Activated effector memory CD4-positive, alpha-beta T cell treated with Interleukin-2 at 50 U/mL for 16 hours (primary cell): ENCODE measurements at regions not wholly inside any gene's neighbourhood (a gene's known extent, or its start where the extent isn't known, plus 50 kb on each side); places are given as distances from the start of the nearest gene placed in this dataset.

Source experiments
- DNase-seq: peaks from one replicate; pipeline ENCODE4 v3.0.0-alpha.2; 2020

DNA sequence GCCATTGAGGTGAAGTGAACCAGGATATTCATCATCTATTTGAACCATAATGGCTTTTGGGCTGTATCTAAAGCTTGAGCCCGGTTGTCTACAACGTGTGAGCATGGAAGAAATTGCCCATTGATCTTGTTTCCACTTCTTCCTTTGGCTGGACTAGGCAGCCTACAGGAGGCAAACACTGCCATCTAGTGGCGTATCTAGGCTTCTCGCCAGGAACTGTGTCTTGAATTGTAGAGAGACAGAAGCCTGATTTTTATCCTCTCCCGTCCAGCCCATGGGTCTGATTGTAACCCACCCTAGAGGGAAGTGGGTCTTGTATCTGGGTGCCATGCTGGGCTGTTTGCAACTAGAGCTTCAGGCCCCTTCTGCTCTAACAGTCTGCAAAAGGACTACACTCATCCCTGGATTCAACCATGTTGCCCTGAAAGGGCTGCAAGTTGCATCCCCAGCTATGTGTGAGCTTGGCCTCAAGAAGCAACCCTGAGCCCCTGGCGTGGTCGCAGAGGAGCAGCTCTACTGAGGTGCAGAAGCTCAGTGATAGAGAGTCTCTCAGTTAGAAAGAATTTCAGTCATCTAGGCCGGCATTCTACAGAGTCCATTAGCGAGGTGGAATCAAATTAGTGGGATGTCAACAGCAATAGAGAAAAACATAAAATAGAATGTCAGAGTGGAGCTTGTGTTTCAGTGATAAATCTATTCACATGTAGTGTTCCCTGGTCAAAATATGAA, 170.2 kb upstream of the UMPS start:
- peak; percentile 24 for DNase-seq

DNA sequence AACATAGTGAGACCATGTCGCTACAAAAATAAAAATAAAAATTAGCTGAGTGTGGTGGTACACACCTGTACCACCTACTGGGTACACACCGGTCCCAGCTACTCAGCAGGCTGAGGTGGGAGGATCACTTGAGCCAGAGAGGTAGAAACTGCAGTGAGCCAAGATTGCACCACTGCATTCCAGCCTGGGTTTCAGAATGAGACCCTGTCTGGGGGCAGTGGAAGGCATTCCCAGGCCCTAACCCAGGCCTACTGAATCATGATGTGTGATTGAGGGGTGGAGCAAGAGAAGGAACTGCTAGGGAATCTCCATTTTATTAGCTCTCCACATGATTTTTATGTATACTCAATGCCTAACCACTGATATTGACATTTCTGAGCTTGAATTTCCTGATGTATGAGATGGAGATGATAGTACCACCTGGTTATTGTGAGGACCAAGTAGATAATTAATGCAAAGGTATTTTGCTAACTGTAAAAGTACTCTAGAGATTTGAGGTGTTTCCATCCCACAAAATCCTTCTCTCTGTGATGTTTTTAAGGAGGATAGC, 169.5 kb upstream of the UMPS start:
- DNase-seq: no peak

DNA sequence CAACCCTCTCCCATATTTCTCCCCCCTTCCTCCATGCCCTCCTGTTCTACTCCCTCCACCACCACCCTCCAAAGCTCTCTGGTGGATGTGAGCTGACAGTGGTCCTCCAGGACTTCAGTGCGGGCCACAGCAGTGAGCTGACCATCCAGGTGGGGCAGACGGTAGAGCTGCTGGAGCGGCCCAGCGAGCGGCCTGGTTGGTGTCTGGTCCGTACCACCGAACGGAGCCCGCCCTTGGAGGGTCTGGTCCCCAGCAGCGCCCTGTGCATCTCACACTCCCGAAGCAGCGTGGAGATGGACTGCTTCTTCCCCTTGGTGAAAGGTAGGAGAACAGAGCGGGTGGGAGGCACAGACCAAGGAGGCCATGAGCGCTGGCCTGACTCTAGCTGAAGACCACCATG, 167.5 kb upstream of the UMPS start:
- DNase-seq: no peak

DNA sequence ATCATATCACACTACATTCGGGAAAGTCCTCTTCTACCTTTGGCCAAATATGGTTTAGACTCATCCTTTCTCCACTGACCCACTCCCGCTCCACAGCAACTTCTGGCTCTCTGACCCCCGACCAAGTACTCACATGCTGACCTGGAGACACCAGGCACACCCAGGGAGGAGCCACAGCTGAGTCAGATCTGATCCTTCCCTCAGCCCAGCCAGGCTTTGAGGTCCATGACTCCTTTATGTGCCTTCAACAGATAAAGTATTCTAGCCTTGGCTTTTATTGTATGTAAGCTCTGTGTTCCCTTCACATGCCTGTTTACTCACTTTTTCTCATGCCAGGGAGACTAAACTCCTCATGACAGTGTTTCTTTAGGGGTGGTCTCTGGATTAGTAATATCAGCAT, 166.9 kb upstream of the UMPS start:
- DNase-seq: no peak

DNA sequence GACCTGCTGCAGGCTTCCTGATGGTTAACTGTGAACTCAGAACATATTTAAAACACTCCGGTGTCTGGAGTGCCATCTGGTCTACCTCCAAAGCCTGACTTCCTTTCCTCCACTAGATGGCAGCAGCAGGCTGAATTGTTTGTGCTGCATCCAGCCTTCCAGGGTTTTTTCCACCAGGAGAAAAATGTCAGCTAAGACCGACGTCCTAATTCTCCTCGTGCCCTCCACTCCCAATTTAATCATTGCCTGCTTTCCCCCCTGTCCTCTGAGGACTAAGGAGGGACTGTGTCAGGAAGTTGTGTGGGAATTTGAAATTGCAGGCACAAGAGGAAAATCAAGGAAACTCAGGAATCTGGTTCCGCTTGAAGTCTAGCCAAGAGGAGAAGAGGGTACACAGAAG, 165.2 kb upstream of the UMPS start:
- peak; percentile 11 for DNase-seq

DNA sequence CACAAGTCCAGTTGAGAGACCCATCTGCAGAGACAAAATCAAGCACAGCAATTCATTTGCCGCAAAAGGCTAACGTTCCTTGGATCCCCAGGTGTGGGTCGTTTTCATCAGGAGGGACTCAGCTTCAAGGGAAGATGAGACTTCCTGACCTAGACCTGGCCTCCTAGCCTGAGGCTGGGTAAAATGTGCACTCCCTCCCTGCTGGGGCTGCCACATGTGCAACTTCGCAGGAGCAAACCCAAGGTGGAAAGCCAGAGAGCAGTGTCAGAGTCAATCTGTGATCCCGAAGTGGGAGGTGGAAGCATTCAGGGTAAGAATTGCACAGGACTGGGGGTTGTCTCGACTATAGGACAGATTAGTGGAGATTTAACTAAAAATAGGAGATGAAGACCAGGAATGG, 164.7 kb upstream of the UMPS start:
- no peak for DNase-seq

DNA sequence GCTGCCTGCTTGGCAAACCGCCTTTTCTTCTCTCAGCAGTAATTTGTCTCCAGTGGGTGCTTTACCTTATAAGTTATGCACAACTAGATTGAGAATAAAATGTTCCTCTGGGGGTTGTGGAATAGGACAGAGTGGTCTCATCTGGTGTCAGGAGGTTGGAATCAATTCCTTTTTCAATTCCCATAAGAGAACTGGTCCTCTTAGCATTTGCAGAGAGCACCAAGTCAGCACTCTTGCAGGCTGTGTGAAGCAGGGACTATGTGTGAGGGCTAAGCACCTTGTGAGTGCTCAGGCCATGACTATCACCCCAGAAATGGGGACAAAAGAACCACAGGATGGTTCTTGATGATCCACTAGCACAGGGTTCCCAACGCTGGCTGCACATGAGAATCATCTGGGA, 163.6 kb upstream of the UMPS start:
- DNase-seq: no peak

DNA sequence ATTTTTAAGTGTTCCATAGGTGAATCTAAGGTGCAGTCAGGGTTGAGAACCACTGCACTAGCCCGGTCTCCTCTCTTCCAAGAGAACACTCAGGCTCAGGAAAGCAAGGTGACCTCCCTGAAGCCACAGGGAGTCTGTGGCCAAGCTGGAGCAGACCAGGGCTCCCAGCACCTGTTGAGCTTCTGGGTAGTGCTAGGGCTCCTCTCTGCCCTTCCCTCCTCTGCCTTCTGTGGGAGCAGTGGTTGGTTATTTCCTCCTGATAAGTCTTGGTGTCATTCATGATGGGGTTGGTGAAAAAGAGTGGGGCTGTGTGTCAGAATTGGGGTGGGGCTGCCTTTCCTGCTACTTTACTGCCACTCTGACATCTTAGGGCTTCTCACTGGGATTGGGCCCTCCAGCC, 163.1 kb upstream of the UMPS start:
- no peak for DNase-seq

DNA sequence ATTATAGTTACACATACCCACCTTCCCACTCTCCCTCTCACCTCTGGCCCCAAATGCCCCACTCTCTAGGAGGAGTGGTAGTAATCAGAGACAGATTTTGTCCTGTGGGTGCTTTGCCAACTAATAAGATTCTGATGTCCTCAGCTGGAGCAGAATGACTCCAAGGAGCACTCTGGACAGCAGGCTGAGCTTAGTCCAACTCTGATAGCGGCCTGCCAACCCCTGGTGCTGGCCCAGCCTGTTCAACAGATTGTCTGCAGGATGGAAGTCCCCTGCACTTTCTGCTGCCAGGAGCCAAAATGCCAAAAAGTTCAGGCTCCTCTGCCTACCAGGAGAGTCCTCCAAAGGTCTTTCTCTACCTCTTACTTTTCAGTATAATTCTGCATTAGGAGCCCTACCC, 160.5 kb upstream of the UMPS start:
- DNase-seq: no peak

DNA sequence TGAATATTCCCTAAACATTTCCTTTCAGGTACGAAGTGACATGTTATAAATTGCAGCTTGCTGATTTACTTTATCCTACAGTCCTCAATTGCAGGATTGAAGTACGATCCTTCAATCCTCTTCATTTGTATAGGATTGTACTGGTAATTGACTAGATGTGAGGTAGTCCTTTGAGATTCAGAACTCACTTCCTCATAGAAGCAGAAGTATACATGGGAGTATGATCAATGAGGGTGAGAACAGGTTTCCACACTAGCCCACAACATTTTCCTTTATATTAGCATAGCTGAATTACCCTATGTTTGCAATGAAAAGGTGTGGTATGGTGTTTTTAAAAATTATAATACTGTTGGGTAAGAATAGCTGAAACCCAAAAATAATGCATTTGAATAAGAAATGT, 160.0 kb upstream of the UMPS start:
- DNase-seq: no peak

DNA sequence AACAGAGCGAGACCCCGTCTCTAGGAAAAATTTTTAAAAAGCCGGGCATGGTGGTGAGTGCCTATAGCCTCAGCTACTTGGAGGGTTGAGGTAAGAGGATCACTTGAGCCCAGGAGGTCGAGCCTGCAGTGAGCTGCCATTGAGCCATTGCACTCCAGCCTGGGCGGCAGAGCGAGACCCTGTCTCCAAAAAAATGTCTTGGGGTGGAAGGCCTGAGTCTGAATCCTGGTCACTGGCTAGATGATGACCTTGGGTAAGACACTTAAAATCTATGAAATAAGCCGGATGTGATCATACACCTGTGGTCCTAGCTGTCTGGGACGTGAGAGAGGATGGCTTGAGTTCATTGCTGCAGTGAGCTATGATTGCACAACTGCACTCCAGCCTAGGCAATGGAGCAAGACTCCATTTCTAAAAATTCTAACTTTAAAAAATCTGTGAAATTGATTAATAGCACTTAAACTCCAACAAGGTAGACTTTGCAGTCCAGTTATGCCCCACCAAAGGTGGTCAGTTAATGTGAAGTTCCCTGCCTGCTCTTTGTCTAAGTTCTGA, 157.3 kb upstream of the UMPS start:
- DNase-seq: no peak

DNA sequence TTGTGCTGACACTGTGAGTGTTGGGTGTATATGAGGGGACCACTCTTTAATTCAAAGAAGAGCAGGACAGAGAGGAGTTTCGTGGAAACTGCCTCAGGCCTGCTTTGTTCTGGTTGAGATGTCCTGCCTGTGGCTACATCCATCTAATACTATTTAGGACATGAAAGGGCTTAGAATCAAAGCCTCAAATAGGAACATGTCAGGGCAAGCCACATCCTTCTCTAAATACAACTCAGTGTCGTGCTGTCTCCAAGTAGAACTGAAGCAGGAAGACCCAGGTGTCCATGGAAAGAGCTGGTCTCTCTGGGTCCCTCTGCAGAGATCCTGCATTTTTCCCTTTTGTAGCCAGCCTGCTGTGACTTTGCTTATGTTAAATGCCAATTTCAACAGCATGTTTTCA, 156.2 kb upstream of the UMPS start:
- DNase-seq: no peak

DNA sequence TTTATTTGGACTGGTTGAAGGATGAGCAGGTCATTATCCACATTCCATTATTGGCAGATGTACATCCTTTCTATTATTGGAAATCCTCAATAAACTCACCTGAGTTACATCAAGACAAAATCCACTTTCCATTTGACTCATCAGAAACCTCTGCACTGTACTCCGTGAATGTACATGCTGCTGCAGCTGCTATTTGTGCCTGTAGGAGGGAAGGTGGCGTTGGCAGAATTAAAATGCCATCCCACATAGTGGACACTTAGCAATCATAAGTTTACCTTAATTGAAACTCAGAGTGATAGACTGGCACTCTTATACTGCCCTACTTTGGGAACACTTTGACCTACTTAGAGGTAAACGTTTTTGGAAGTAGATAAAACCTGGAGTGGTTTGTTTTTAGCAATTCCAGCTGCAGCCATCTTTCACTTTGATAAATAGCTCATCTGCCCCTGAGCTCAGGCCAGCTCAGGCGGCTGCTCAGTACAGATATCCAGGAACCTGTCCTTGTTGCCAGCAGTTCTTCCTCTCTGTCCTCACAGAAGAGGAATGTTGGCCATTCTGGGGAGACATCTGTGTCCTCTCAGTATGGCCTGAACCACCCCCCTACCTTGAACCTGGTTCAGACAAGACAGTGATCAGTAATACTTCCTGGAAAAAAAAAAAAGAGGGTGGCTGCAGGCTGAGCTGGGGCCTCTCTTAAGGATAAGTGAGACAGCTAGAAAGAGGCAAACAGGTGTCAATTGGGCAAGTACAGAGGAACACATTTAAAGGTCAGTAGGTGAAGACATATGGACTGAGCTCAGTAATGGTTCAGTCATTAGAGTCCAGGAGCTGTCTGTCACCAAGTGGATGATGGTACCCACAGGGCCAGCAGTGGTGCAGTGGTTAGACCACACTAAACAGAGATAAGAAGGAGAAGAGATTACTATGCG, 153.4 kb upstream of the UMPS start:
- no peak for DNase-seq

DNA sequence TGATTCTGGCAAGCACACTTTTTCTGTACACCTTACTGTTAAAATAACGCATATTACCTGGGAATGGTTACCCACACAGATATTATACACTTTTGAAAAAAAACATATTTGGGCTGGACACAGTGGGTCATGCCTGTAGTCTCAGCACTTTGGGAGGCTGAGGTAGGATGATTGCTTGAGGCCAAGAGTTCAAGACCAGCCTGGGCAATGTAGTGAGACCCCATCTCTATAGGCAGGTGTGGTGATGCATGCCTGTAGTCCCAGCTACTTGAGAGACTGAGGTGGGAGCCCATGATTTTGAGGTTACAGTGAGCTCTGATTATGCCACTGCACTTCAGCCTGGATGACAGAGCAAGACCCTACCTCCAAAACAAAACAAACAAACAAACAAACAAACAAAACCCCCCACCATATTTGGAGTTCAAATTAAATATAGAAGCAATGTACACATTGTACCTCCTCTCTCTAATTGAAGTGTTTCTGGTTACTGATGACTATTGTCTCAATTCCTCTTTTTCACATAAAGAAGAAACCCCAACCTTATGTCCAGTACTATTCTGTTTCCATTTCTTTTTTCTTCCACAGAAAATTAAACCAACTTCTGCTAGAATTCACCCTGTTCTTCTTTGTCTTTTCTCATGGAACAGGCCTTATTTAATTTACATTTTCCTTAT, 152.6 kb upstream of the UMPS start:
- no peak for DNase-seq

DNA sequence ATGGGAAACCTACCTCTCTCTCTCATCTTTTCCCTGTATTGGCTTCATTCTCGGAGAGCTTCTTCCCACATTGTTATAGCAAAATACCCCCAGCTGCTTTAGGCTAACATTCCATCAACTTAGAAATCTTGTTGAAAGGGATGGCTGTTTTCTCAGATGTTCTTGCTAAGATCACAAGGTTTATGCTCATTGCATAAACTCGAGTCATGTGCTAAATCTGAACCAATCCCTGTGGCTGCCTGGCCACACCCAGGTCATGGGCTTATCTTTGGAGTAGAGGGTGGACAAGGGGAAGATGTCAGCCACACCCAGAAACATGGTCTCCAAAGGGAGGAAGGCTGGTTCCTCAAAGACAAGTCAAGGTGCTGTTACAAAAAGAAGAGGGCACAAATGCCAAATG, 150.6 kb upstream of the UMPS start:
- DNase-seq: no peak

DNA sequence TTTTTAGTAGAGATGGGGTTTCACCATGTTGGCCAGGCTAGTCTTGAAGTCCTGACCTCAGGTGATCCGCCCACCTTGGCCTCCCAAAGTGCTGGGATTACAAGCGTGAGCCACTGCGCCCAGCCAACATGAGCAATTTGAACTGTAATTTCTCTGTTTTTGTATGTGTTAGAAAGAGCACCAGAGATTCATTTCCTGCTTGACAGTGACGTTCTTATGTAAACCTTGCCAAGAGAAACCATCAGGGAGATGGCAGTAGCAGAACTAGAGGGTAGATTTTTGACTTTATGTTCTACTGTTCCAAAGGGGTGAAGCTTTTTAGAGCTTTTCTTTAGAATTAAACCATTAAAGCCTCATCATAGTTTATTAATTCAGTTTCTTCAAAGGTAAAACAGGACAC, 148.1 kb upstream of the UMPS start:
- no peak for DNase-seq

DNA sequence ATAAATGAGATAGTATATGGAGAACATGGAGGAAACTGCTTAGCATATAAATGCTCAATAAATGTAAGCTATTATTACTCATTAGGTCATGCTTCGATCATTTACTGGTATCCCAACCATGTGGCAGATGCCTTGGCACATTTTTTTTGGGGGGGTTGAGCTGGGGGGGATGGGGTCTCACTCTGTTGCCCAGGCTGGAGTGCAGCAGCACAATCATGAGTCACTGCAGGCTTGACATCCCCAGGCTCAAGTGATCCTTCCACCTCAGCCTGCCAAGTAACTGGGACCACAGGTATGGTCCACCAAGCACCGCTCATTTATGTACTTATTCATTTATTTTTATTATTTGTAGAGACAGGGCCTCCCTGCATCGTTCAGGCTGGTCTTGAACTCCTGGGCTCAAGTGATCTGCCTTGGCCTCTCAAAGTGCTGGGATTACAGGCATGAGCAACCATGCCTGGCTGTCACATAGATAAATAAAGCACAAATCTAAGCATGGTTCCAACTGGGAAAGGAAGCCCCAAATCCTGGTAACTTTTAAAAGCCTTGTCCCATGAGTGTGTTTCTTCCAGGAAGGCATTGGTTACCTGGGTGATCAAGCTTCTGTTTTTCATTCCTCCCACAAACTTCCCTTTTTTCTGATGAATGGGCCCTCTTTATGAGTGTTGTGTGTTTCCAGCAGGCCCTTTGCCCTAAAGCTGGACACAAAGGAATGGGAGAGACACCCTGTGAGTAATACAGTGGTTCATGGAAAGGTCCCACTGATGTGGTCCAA, 147.4 kb upstream of the UMPS start:
- DNase-seq: no peak

DNA sequence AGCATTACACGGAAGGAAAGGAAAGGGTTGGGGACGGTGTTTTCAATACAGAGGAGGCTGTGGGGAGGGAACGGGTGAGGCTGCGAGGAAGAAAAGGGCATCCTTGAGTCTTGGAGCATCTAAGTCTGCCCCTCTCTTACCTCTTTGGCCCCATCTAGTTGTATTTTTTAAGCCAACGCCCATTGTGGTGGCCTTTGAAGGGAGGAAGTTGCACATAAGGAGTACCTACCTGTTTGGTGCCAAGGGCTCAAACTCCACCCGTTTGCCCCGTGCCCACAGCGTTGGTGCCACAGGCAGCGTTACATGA, 146.1 kb upstream of the UMPS start:
- no peak for DNase-seq

DNA sequence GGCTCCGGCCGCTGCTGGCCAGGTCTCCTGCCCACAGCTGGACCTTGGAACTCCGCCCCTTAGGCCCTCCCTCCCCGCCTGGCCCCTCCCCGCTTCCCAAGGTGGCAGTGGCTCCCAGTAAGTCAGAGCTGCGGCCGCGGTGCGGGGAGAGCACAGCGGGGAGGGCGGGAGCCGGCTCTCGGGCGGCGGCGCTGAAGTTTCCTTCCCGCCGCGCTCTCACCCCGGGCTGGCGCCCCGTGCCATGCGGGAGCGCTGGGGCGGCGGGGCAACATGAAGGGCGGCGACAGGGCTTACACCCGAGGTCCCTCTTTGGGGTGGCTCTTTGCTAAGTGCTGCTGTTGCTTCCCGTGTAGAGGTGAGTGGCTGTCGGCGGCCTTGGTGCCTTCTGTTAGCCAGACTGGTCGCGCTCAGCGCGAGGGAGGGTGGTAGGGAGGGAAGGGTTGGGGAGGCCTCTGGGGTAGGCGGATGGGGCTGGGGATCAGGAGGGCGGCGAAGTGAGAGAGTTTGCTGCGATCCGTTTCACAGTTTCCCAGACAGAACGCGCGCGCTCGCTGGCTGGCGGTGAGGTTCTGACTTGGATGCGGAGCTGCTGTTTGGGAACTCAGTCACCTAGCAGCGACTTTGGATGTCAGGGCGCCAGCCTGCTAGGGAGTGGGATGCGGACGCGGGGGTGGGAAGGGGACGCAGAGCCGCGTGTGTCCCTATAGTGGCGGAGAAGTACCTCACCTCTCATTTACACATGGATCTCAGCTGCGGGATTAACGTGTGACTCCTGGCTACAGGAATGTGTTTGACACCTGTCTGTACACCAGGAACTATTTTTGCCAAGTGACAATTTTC, 145.5 kb upstream of the UMPS start:
- DNase-seq: peak; percentile 29

DNA sequence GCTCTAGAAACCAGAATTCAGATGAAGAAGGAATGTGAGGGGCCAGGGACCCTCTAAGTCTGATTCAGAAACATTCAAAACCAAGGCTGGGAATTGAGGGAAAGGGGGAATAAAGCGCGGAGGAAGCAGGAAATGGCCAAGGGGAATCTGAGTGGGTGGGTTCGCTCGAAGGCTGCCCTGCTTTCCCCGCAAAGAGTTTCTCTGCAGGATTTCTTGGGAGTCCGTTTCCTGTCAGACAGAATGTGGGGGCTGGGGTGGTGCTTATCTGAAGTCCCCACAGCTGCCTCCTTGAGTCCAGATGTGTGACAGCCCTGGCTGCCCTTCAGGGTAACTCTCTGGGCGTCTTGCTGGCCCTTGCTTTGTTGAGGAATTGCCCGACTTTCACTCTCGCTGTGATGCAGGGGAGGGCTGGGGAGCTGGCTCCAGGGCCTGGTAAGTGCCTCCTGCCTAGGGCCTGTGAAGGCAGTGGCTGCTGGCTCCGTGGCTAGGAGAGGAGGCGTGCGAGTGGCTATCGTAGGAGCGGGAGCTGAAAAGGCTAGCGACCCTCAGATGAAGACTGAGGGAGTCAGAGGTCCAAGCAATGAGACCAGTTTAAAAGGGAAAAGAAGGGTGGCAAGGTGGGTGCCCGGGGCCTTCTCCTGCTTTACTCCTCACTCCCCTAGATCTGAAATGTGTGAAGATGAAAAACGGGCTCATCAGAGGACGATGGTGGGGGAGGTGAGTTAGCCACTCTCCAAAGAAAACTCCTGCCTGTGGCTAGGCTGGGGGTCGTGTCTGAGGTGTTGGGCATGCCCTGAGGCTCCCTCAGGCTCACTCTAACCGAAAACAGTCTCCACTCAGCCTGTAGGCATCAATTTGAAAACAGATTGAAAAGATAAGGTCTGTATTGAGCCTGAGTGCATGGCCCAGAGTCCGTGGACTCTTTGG, 143.9 kb upstream of the UMPS start:
- no peak for DNase-seq

DNA sequence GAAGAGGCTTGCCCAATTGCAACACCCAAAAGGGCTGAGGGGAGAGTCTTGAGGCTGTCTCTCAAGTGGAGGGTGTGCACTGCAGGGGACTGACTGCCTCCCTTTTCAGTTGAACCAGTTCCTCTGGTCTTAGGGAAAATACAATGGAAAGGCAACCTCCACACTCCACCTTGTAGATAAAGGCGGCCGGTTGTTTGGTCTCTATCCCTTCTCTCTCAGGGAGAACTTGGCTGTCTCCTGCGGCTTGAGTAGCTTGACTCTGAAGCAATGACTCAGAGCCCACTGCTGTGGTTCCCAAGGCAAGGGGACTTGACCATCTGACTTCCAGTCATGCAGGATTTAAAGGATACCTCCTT, 143.2 kb upstream of the UMPS start:
- no peak for DNase-seq
